Liver (tissue), 8 donors: ENCODE measurements at regions not wholly inside any gene's neighbourhood (a gene's known extent, or its start where the extent isn't known, plus 50 kb on each side); places are given as distances from the start of the nearest gene placed in this dataset.

ENCODE experiments used
- DNase-seq: peaks from one replicate; pipeline ENCODE4 v3.0.0-alpha.2; 2017; ENCODE audit warnings: low spot score
- H3K27ac ChIP-seq, 2 donors: one replicate each; pipeline ENCODE4 v1.7.0; 2013; ENCODE audit warnings: inconsistent platforms in 2 of 2, low read length in 2 of 2, control low read depth in 1 of 2, low read depth in 1 of 2, mild to moderate bottlenecking in 1 of 2
- H3K27me3 ChIP-seq, 4 donors: one replicate each; pipeline versions ENCODE4 v1.6.1 to v1.7.0; 2013; ENCODE audit warnings: low read length in 3 of 4, inconsistent platforms in 1 of 4, mild to moderate bottlenecking in 1 of 4, moderate library complexity in 1 of 4; ENCODE audit not compliant: control insufficient read depth in 4 of 4, insufficient read depth in 4 of 4
- H3K36me3 ChIP-seq, 4 donors: one replicate each; pipeline versions ENCODE4 v1.6.1 to v1.7.0; 2013; ENCODE audit warnings: low read length in 3 of 4, mild to moderate bottlenecking in 3 of 4, low read depth in 1 of 4, moderate library complexity in 1 of 4; ENCODE audit not compliant: control insufficient read depth in 4 of 4, insufficient read depth in 3 of 4
- H3K4me1 ChIP-seq, 4 donors: one replicate each; pipeline versions ENCODE4 v1.6.1 to v1.7.0; 2013; ENCODE audit warnings: low read length in 3 of 4, mild to moderate bottlenecking in 3 of 4, moderate library complexity in 1 of 4; ENCODE audit not compliant: control insufficient read depth in 4 of 4, insufficient read depth in 4 of 4
- H3K4me3 ChIP-seq, 3 donors: one replicate each; pipeline versions ENCODE4 v1.6.1 to v1.7.0; 2013; ENCODE audit warnings: low read length in 3 of 3, control low read depth in 1 of 3, low read depth in 1 of 3, mild to moderate bottlenecking in 1 of 3
- H3K9ac ChIP-seq, 2 donors: one replicate each; pipeline ENCODE4 v1.7.0; 2013; ENCODE audit warnings: low read length in 2 of 2, mild to moderate bottlenecking in 2 of 2, moderate library complexity in 2 of 2, control low read depth in 1 of 2, low read depth in 1 of 2
- H3K9me3 ChIP-seq, 4 donors: one replicate each; pipeline versions ENCODE4 v1.6.1 to v1.7.0; 2013; ENCODE audit warnings: low read length in 3 of 4; ENCODE audit not compliant: control insufficient read depth in 4 of 4
- FOXA1 ChIP-seq: IDR thresholded peaks from 2 replicates; pipeline ENCODE4 v1.6.1; 2016; ENCODE audit warnings: antibody characterized with exemption
- FOXA2 ChIP-seq: IDR thresholded peaks from 2 replicates; pipeline ENCODE4 v1.6.1; 2016; ENCODE audit warnings: antibody characterized with exemption
- GABPA ChIP-seq, 2 donors: IDR thresholded peaks in 1 of 2; conservative IDR thresholded peaks in 1 of 2; 2 replicates each; pipeline ENCODE4 v1.6.1; 2016; ENCODE audit warnings: antibody characterized with exemption in 2 of 2, mild to moderate bottlenecking in 1 of 2, moderate library complexity in 1 of 2
- HNF4G ChIP-seq: IDR thresholded peaks from 2 replicates; pipeline ENCODE4 v1.6.1; 2016; ENCODE audit warnings: antibody characterized with exemption
- JUND ChIP-seq, 2 donors: IDR thresholded peaks; 2 replicates each; pipeline ENCODE4 v1.6.1; 2016; ENCODE audit warnings: antibody characterized with exemption in 2 of 2
- RAD21 ChIP-seq, 2 donors: IDR thresholded peaks; 2 replicates each; pipeline ENCODE4 v1.6.1; 2016; ENCODE audit warnings: antibody characterized with exemption in 2 of 2, mild to moderate bottlenecking in 2 of 2
- RXRA ChIP-seq, 2 donors: IDR thresholded peaks; 2 replicates each; pipeline ENCODE4 v1.6.1; 2017 to 2018; ENCODE audit warnings: antibody characterized with exemption in 2 of 2, mild to moderate bottlenecking in 1 of 2
- SP1 ChIP-seq: IDR thresholded peaks from 2 replicates; pipeline ENCODE4 v1.6.1; 2018; ENCODE audit warnings: antibody characterized with exemption, mild to moderate bottlenecking
- TAF1 ChIP-seq: conservative IDR thresholded peaks from 2 replicates; pipeline ENCODE4 v1.6.1; 2016; ENCODE audit warnings: antibody characterized with exemption, mild to moderate bottlenecking
- WGBS: extraction: QIAGEN DNeasy Blood & Tissue Kit; methylation state at CpG from one replicate; pipeline ENCODE4 v1.1.7; 2013; 5-methylcytosine and 5-hydroxymethylcytosine counted together
- TF ChIP-seq, protein P1 (sequence below): IDR thresholded peaks from 2 replicates; pipeline ENCODE4 v1.6.1; 2016; ENCODE audit warnings: antibody characterized with exemption
- TF ChIP-seq, protein P2 (sequence below): IDR thresholded peaks from 2 replicates; pipeline ENCODE4 v1.6.1; 2016; ENCODE audit warnings: antibody characterized with exemption
- TF ChIP-seq, protein P3 (sequence below): fragments of 150-350 bp; IDR thresholded peaks from 2 replicates; pipeline ENCODE4 v1.5.1; 2017; ENCODE audit warnings: improper control_type of control experiment, low read depth, low read length; ENCODE audit not compliant: missing input control
- TF ChIP-seq, protein P4 (sequence below): IDR thresholded peaks from 2 replicates; pipeline ENCODE4 v1.6.1; 2016; ENCODE audit warnings: antibody characterized with exemption, mild to moderate bottlenecking
- donor health status: healthy.
- donor health status: healthy.
- donor health status: healthy.
- donor health status: healthy.
- donor health status: healthy.

DNA sequence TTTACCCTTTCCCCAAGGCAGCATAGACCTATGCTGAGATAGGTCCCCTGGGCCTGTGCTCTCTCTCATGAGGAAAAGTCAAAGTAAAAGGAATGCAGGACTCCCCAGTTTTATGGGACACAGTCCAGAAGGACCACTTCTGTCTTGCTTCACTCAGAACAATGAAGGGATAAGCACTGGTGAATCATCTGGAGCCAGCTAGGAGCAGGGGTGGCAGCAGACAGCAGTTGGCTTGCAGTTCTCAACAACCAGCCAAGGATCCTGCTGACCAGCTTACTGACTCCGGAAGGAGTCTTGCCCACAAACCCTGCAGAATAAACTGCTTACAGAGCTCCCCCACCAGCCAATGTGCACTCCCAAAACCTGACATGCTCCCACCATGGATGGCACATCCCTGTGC is 152.1 kb upstream of the GHITM start:
- Histone ChIP-seq H3K9me3 (no peaks in the 10 kb centered on the region), H3K36me3 (no peaks in the 10 kb centered on the region), H3K9ac (no peak overlapping the region), H3K4me1 (no peaks in the 10 kb centered on the region), H3K27me3 (no peaks in the 10 kb centered on the region), H3K27ac (no peak overlapping the region), H3K4me3 (no peak overlapping the region)
- 93% methylated on average over 1 of the region's 1 CpG for WGBS
- no peak for DNase-seq
- TF ChIP-seq RXRA (IDR thresholded peaks at IDR 0.05) (no peak), JUND (IDR thresholded peaks at IDR 0.05) (no peak), HNF4G (no peak), FOXA2 (no peak), GABPA (IDR thresholded peaks at IDR 0.05 in 1 of 2, conservative IDR thresholded peaks at IDR 0.05 in 1 of 2) (no peak), FOXA1 (no peak), RAD21 (IDR thresholded peaks at IDR 0.05) (no peak), SP1 (no peak), TAF1 (no peak)
- TF ChIP-seq, protein P1, sequence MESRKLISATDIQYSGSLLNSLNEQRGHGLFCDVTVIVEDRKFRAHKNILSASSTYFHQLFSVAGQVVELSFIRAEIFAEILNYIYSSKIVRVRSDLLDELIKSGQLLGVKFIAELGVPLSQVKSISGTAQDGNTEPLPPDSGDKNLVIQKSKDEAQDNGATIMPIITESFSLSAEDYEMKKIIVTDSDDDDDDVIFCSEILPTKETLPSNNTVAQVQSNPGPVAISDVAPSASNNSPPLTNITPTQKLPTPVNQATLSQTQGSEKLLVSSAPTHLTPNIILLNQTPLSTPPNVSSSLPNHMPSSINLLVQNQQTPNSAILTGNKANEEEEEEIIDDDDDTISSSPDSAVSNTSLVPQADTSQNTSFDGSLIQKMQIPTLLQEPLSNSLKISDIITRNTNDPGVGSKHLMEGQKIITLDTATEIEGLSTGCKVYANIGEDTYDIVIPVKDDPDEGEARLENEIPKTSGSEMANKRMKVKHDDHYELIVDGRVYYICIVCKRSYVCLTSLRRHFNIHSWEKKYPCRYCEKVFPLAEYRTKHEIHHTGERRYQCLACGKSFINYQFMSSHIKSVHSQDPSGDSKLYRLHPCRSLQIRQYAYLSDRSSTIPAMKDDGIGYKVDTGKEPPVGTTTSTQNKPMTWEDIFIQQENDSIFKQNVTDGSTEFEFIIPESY = no peak
- TF ChIP-seq, protein P2, sequence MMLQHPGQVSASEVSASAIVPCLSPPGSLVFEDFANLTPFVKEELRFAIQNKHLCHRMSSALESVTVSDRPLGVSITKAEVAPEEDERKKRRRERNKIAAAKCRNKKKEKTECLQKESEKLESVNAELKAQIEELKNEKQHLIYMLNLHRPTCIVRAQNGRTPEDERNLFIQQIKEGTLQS = no peak
- TF ChIP-seq, protein P3, sequence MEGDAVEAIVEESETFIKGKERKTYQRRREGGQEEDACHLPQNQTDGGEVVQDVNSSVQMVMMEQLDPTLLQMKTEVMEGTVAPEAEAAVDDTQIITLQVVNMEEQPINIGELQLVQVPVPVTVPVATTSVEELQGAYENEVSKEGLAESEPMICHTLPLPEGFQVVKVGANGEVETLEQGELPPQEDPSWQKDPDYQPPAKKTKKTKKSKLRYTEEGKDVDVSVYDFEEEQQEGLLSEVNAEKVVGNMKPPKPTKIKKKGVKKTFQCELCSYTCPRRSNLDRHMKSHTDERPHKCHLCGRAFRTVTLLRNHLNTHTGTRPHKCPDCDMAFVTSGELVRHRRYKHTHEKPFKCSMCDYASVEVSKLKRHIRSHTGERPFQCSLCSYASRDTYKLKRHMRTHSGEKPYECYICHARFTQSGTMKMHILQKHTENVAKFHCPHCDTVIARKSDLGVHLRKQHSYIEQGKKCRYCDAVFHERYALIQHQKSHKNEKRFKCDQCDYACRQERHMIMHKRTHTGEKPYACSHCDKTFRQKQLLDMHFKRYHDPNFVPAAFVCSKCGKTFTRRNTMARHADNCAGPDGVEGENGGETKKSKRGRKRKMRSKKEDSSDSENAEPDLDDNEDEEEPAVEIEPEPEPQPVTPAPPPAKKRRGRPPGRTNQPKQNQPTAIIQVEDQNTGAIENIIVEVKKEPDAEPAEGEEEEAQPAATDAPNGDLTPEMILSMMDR = no peak
- TF ChIP-seq, protein P4, sequence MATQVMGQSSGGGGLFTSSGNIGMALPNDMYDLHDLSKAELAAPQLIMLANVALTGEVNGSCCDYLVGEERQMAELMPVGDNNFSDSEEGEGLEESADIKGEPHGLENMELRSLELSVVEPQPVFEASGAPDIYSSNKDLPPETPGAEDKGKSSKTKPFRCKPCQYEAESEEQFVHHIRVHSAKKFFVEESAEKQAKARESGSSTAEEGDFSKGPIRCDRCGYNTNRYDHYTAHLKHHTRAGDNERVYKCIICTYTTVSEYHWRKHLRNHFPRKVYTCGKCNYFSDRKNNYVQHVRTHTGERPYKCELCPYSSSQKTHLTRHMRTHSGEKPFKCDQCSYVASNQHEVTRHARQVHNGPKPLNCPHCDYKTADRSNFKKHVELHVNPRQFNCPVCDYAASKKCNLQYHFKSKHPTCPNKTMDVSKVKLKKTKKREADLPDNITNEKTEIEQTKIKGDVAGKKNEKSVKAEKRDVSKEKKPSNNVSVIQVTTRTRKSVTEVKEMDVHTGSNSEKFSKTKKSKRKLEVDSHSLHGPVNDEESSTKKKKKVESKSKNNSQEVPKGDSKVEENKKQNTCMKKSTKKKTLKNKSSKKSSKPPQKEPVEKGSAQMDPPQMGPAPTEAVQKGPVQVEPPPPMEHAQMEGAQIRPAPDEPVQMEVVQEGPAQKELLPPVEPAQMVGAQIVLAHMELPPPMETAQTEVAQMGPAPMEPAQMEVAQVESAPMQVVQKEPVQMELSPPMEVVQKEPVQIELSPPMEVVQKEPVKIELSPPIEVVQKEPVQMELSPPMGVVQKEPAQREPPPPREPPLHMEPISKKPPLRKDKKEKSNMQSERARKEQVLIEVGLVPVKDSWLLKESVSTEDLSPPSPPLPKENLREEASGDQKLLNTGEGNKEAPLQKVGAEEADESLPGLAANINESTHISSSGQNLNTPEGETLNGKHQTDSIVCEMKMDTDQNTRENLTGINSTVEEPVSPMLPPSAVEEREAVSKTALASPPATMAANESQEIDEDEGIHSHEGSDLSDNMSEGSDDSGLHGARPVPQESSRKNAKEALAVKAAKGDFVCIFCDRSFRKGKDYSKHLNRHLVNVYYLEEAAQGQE = no peak

DNA sequence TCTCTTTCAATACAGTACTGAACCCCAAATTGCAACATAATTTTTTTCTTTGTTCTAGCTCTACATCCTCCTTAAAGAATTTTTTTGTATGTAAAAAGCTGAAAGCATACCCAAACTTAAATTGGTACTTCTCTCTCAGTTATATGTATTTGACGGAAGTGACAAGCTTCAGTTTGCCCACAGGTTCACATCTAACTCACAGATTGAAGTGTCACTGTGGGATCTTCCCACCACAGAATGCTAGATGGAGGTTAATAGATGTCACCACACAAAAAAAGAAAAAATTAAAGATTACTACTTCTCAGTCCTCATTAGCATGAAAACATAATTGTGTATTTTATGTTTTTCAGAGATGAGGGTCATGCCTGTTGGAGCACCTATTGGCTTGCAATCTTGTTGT is 150.9 kb upstream of the GHITM start:
- 90% methylated on average over 1 of the region's 1 CpG for WGBS
- TF ChIP-seq, protein P1 = no peak
- TF ChIP-seq FOXA1 (no peak), RXRA (IDR thresholded peaks at IDR 0.05) (no peak), GABPA (IDR thresholded peaks at IDR 0.05 in 1 of 2, conservative IDR thresholded peaks at IDR 0.05 in 1 of 2) (no peak)
- TF ChIP-seq, protein P3 = no peak
- TF ChIP-seq, protein P4 = no peak
- Histone ChIP-seq H3K27me3 (no peaks in the 10 kb centered on the region), H3K36me3 (no peaks in the 10 kb centered on the region), H3K4me3 (no peak overlapping the region), H3K4me1 (no peaks in the 10 kb centered on the region), H3K27ac (no peak overlapping the region), H3K9ac (no peak overlapping the region), H3K9me3 (no peaks in the 10 kb centered on the region)
- no peak for DNase-seq
